WI38 (cell line): ENCODE measurements at regions not wholly inside any gene's neighbourhood (a gene's known extent, or its start where the extent isn't known, plus 50 kb on each side); places are given as distances from the start of the nearest gene placed in this dataset.

ENCODE experiments used
- H3K4me3 ChIP-seq: 2 replicates; pipeline ENCODE4 v1.5.1; 2011; ENCODE audit warnings: low read depth, mild to moderate bottlenecking, control low read depth, low read length
- CTCF ChIP-seq: IDR thresholded peaks from 2 replicates; pipeline ENCODE4 v1.5.1; 2012; ENCODE audit warnings: low read depth, mild to moderate bottlenecking, control low read depth, low read length

GRCh38 chr9:115374724-115375268 is 256.8 kb upstream of the TNC start:
- no peak overlapping the region for H3K4me3 ChIP-seq
- no peak for TF ChIP-seq CTCF

GRCh38 chr9:115378241-115378640 is 260.3 kb upstream of the TNC start:
- H3K4me3 ChIP-seq, result no peak overlapping the region
- no peak for TF ChIP-seq CTCF

- no peak for TF ChIP-seq CTCF
- no peak overlapping the region for H3K4me3 ChIP-seq
Observed at GRCh38 chr9:115378758-115379157, 260.8 kb upstream of the TNC start.

GRCh38 chr9:115379719-115380118 is 261.8 kb upstream of the TNC start:
- no peak overlapping the region for H3K4me3 ChIP-seq
- TF ChIP-seq CTCF, result no peak

- no peak for TF ChIP-seq CTCF
- H3K4me3 ChIP-seq, result no peak overlapping the region
Observed at GRCh38 chr9:115382865-115383264, 264.9 kb upstream of the TNC start.

- no peak overlapping the region for H3K4me3 ChIP-seq
- no peak for TF ChIP-seq CTCF
Observed at GRCh38 chr9:115385383-115386122, 267.6 kb upstream of the TNC start.

- TF ChIP-seq CTCF, result no peak
- H3K4me3 ChIP-seq, result no peak overlapping the region
Observed at GRCh38 chr9:115386963-115387770, 269.2 kb upstream of the TNC start.
